K562 (cell line): ENCODE measurements at regions not wholly inside any gene's neighbourhood (a gene's known extent, or its start where the extent isn't known, plus 50 kb on each side); places are given as distances from the start of the nearest gene placed in this dataset.

ENCODE experiments used
- ATAC-seq: fragments of 200-7000 bp; cut with Tn5 transposase; 3 replicates; pipeline ENCODE4 v1.9.1; 2020; ENCODE audit warnings: moderate library complexity
- BruUV-seq: library from RNA; stranded (reverse); fragments of 400-500 nt; replicated peaks from 2 replicates; lab custom pipeline; 2021; lab: Mats Ljungman, UMichigan
- CTCF ChIA-PET: fragments of 300-600 bp; formaldehyde crosslinking; extraction: SDS; loops from one replicate; lab custom pipeline; 2021; ENCODE audit warnings: low intra/inter-chr PET ratio; lab: Yijun Ruan, JAX
- POLR2A ChIA-PET: fragments of 300-600, 350-650 bp; sonication (Branson Sonifier 250); formaldehyde crosslinking; extraction: SDS; loops from one replicate; lab custom pipeline; 2021; ENCODE audit warnings: antibody characterized with exemption, inconsistent platforms; lab: Yijun Ruan, JAX
- DNase-seq, 4 experiments: peaks; one replicate each; pipeline versions ENCODE4 v3.0.0 to v3.0.0-alpha.2; 2011 to 2018; ENCODE audit warnings: low spot score in 3 of 4, mixed read lengths in 3 of 4; ENCODE audit errors: extremely low read depth in 1 of 4
- FAIRE-seq: peaks from 2 replicates; lab custom pipeline; 2011; peaks lifted over from hg19 to GRCh38; lab: Jason Lieb, UNC
- H2AFZ ChIP-seq: 2 replicates; pipeline ENCODE4 v1.6.0; 2011; ENCODE audit warnings: low read depth, low read length, control low read depth, inconsistent platforms
- H3K27ac ChIP-seq: fragments of 200-600 bp; 3 replicates; pipeline ENCODE4 v1.8.0; 2011; ENCODE audit warnings: low read depth, mild to moderate bottlenecking, control low read depth, inconsistent platforms, low read length, moderate library complexity, mixed read lengths; ENCODE audit errors: extremely low read depth
- H3K27me3 ChIP-seq, 2 experiments: fragments of 300-600 bp in 1 of 2; 2 replicates in 1 of 2; 3 replicates in 1 of 2; pipeline versions ENCODE4 v1.6.0 to v1.8.0; 2011; ENCODE audit warnings: inconsistent platforms in 2 of 2, low read length in 2 of 2, mild to moderate bottlenecking in 1 of 2, mixed read lengths in 1 of 2, moderate library complexity in 1 of 2; ENCODE audit not compliant: control insufficient read depth in 2 of 2, insufficient read depth in 2 of 2
- H3K36me3 ChIP-seq: fragments of 300-600 bp; 3 replicates; pipeline ENCODE4 v1.8.0; 2011; ENCODE audit warnings: mild to moderate bottlenecking, low read length, inconsistent platforms; ENCODE audit not compliant: control insufficient read depth, insufficient read depth
- H3K4me1 ChIP-seq, 2 experiments: fragments of 200-600 bp in 1 of 2; replicated peaks in 1 of 2; 2 replicates in 1 of 2; 3 replicates in 1 of 2; pipeline versions ENCODE4 v1.5.1 to v1.8.0; 2011; ENCODE audit warnings: inconsistent platforms in 2 of 2, low read length in 2 of 2, mild to moderate bottlenecking in 1 of 2, mixed read lengths in 1 of 2, moderate library complexity in 1 of 2; ENCODE audit not compliant: control insufficient read depth in 2 of 2, insufficient read depth in 2 of 2
- H3K4me2 ChIP-seq: 2 replicates; pipeline ENCODE4 v1.6.1; 2011; ENCODE audit warnings: low read length, control low read depth, inconsistent platforms, mixed read lengths; ENCODE audit not compliant: insufficient read depth
- H3K4me3 ChIP-seq: fragments of 200-600 bp; sonication (generic), shearing (Covaris generic); 2 replicates; pipeline ENCODE4 v1.5.1; 2016; ENCODE audit warnings: control low read depth, inconsistent platforms
- H3K79me2 ChIP-seq: fragments of 200-600 bp; 3 replicates; pipeline ENCODE4 v1.8.0; 2011; ENCODE audit warnings: low read length, inconsistent platforms; ENCODE audit not compliant: control insufficient read depth, insufficient read depth
- H3K9ac ChIP-seq, 2 experiments: 2 replicates each; pipeline versions ENCODE4 v1.6.0 to v1.6.1; 2011; ENCODE audit warnings: low read depth in 2 of 2, low read length in 2 of 2, control low read depth in 1 of 2, inconsistent platforms in 1 of 2, mild to moderate bottlenecking in 1 of 2, mixed read lengths in 1 of 2; ENCODE audit not compliant: insufficient read depth in 1 of 2
- H3K9me1 ChIP-seq: one replicate; pipeline ENCODE4 v1.6.0; 2011; ENCODE audit warnings: inconsistent platforms, mild to moderate bottlenecking, low read length, moderate library complexity; ENCODE audit not compliant: control insufficient read depth, insufficient read depth
- H3K9me3 ChIP-seq: replicated peaks from 2 replicates; pipeline ENCODE4 v1.5.1; 2011; ENCODE audit warnings: low read depth, low read length, inconsistent platforms; ENCODE audit not compliant: control insufficient read depth, insufficient read depth
- H4K20me1 ChIP-seq: replicated peaks from 2 replicates; pipeline ENCODE4 v1.6.1; 2011; ENCODE audit warnings: low read length, inconsistent platforms, mixed read lengths; ENCODE audit not compliant: control insufficient read depth, insufficient read depth
- ETV5 ChIP-seq: sonication (generic); formaldehyde crosslinking; IDR thresholded peaks from 2 replicates; pipeline ENCODE4 v1.4.0; 2020; ENCODE audit warnings: low read depth, mild to moderate bottlenecking, missing genetic modification reagents
- MTA3 ChIP-seq: fragments of 450-650 bp; formaldehyde crosslinking; IDR thresholded peaks from 2 replicates; pipeline ENCODE4 v1.6.1; 2017; ENCODE audit warnings: mild to moderate bottlenecking, borderline replicate concordance
- NFE2 ChIP-seq: IDR thresholded peaks from 2 replicates; pipeline ENCODE4 v1.6.1; 2014; ENCODE audit warnings: antibody characterized with exemption, low read depth
- SMARCA5 ChIP-seq: fragments of 450-650 bp; IDR thresholded peaks from 2 replicates; pipeline ENCODE4 v1.6.1; 2016
- TCF7L2 ChIP-seq: fragments of 150-350 bp; IDR thresholded peaks from 2 replicates; pipeline ENCODE4 v1.6.1; 2016; ENCODE audit warnings: low read depth, mild to moderate bottlenecking, low read length, moderate library complexity
- ZC3H4 ChIP-seq: sonication (generic); formaldehyde crosslinking; IDR thresholded peaks from 2 replicates; pipeline ENCODE4 v1.9.0; 2021; ENCODE audit warnings: missing genetic modification reagents, borderline replicate concordance
- WGBS: fragments of 100-300 bp; shearing (Covaris generic); methylation state at CpG from one replicate; pipeline ENCODE4 v1.1.6; 2016; ENCODE audit warnings: low coverage, mixed read lengths; ENCODE audit not compliant: insufficient coverage; ENCODE audit errors: missing lambda C conversion rate; 5-methylcytosine and 5-hydroxymethylcytosine counted together
- in situ Hi-C: fragments of 300-500 bp; cut with MboI; formaldehyde crosslinking; loops from 4 replicates; pipeline ENCODE4 v1.15.0; 2018; ENCODE audit warnings: inconsistent platforms, mixed read lengths
- intact Hi-C: fragments of 100-400 bp; cut with micrococcal nuclease; formaldehyde crosslinking; loops from 2 replicates; pipeline ENCODE4 v1.14.2; 2022
- TF ChIP-seq, protein P1 (sequence below), 2 experiments: fragments of 450-650 bp; conservative IDR thresholded peaks; 2 replicates each; pipeline ENCODE4 v1.6.1; 2017; ENCODE audit warnings: mild to moderate bottlenecking in 2 of 2, moderate library complexity in 2 of 2

- TF ChIP-seq ETV5 (CRISPR knock-in tag): no peak
- TF ChIP-seq ZC3H4 (CRISPR knock-in tag): no peak
- TF ChIP-seq NFE2: no peak
- no peak for TF ChIP-seq TCF7L2
- TF ChIP-seq SMARCA5: no peak
These were observed 251.1 kb downstream of the RAB38 start (continued) for GRCh38 chr11:87924125-87924524.

GRCh38 chr11:87917111-87917510, 258.1 kb downstream of the RAB38 start:
- Histone ChIP-seq H3K27me3 (no peaks in the 10 kb centered on the region), H4K20me1 (no peaks in the 10 kb centered on the region), H3K9ac (no peak overlapping the region), H3K79me2 (no peaks in the 10 kb centered on the region), H3K9me1 (no peaks in the 10 kb centered on the region), H3K4me3 (no peak overlapping the region), H3K4me1 (no peaks in the 10 kb centered on the region), H3K36me3 (no peaks in the 10 kb centered on the region), H2AFZ (no peak overlapping the region), H3K9me3 (no peaks in the 10 kb centered on the region; the same call in 1 of the 2 replicates), H3K27ac (no peak overlapping the region), H3K4me2 (no peak overlapping the region)
- 3% methylated on average over 3 of the region's 3 CpGs for WGBS
- intact Hi-C loops (no loop called here), in situ Hi-C loops (no loop called here)
- BruUV-seq: no TSS peak
- ChIA-PET CTCF (no interaction called here), POLR2A (no interaction called here)
- no peak for DNase-seq
- FAIRE-seq: no peak
- TF ChIP-seq, protein P1, sequence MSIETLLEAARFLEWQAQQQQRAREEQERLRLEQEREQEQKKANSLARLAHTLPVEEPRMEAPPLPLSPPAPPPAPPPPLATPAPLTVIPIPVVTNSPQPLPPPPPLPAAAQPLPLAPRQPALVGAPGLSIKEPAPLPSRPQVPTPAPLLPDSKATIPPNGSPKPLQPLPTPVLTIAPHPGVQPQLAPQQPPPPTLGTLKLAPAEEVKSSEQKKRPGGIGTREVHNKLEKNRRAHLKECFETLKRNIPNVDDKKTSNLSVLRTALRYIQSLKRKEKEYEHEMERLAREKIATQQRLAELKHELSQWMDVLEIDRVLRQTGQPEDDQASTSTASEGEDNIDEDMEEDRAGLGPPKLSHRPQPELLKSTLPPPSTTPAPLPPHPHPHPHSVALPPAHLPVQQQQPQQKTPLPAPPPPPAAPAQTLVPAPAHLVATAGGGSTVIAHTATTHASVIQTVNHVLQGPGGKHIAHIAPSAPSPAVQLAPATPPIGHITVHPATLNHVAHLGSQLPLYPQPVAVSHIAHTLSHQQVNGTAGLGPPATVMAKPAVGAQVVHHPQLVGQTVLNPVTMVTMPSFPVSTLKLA (conservative IDR thresholded peaks at IDR 0.05): no peak
- TF ChIP-seq MTA3: no peak
- no peak for ATAC-seq
